GM13976 (cell line): ENCODE measurements at regions not wholly inside any gene's neighbourhood (a gene's known extent, or its start where the extent isn't known, plus 50 kb on each side); places are given as distances from the start of the nearest gene placed in this dataset.

Experiments
- DNase-seq: peaks from one replicate; pipeline ENCODE4 v3.0.0; 2012; ENCODE audit warnings: low spot score
- CTCF ChIP-seq: IDR thresholded peaks from 2 replicates; pipeline ENCODE4 v1.5.1; 2012; ENCODE audit warnings: borderline replicate concordance, mild to moderate bottlenecking; ENCODE audit not compliant: insufficient read depth; ENCODE audit errors: extremely low read depth, missing control alignments, control extremely low read depth
- in situ Hi-C: fragments of 300-500 bp; cut with MboI; formaldehyde crosslinking; loops from one replicate; pipeline ENCODE4 v1.12.0; 2022; ENCODE audit warnings: low sequenced_read_pairs, mixed read lengths, inconsistent platforms; ENCODE audit not compliant: unreplicated experiment

GRCh38 chr20:57781901-57782300 lies 72.1 kb upstream of the PMEPA1 start:
- DNase-seq, result no peak
- TF ChIP-seq CTCF, result no peak
- in situ Hi-C loops, result no loop called here

GRCh38 chr20:57780906-57781305 lies 71.1 kb upstream of the PMEPA1 start:
- in situ Hi-C loops, result no loop called here
- DNase-seq, result no peak
- TF ChIP-seq CTCF, result no peak

DNA sequence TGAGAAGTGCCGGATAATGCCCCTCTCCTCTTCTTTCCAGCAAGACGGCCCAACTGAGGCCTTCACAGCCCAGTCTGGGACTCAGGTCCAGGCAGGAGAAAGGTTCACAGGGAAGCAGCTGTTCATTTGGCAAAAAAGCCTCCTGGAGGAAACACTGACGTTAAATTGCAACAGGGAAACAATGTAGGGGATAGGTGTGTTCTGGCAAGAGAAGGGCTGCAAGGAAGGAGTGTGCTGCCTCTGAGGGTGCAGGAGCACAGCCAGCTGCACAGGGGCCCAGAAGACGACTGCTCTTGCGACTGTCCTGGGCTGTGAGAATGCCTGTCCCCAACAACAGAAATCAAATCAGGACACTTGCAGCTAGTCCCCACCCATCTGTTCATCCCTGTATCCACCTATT lies 70.6 kb upstream of the PMEPA1 start:
- no peak for DNase-seq
- no peak for TF ChIP-seq CTCF
- in situ Hi-C loops, result no loop called here

- in situ Hi-C loops, result no loop called here
- no peak for DNase-seq
- no peak for TF ChIP-seq CTCF
Observed at GRCh38 chr20:57779401-57780003, 69.7 kb upstream of the PMEPA1 start.

DNA sequence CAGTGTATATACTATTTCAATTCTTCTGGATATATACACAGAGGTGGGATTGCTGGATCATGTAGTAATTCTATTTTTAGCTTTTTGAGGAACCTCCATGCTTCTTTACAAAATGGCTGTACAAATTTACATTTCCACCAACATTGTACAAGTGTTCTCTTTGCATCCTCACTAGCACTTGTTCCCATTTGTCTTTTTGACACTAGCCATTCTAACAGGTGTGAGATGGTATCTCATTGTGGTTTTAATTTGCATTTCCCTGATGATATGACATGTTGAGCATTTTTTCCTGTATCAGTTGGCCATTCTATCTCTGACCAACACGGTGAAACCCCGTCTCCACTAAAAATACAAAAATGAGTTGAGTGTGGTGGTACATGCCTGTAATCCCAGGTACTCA lies 68.1 kb upstream of the PMEPA1 start:
- in situ Hi-C loops, result no loop called here
- no peak for TF ChIP-seq CTCF
- DNase-seq, result no peak

GRCh38 chr20:57774951-57775350 lies 65.1 kb upstream of the PMEPA1 start:
- in situ Hi-C loops, result no loop called here
- DNase-seq, result no peak
- no peak for TF ChIP-seq CTCF
